ENCODE measurements at regions not wholly inside any gene's neighbourhood (a gene's known extent, or its start where the extent isn't known, plus 50 kb on each side); places are given as distances from the start of the nearest gene placed in this dataset.

DNA sequence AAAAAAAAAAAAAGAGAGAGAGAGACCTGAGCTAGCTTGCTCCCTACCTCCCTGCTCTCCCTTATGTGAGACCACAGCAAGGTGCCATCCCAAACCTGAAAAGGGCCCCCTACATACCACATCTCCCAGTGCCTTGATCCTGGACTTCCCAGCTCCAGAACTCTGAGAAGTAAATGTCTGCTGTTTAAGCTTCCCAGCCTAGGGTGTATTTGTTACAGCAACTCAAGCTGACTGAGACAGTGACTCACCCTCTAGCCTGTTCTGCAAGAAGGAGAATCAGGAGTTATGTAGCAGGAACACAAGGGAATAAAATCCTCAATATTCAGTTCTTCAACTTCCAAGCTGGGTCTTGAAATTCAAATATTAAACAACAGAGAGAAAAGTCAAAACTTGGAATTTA is 52.1 kb upstream of the TMEM72 start:
- H3K27ac Mint-ChIP-seq: no peak overlapping the region
- no peak overlapping the region for H3K4me2 ChIP-seq (replicated peaks; ENCODE audit: low read depth, low read length, poor library complexity, severe bottlenecking)
- H3K4me1 ChIP-seq (ENCODE audit: control insufficient read depth in 2 of 2, insufficient read depth in 2 of 2, low read length in 2 of 2): peaks cover under 1 to 2% of the 10 kb centered on the region in 2 donors
- no peak overlapping the region for H2AFZ ChIP-seq (ENCODE audit: insufficient read depth, low read depth, low read length, poor library complexity, severe bottlenecking)
- H3K9ac ChIP-seq (ENCODE audit: low read length): no peak overlapping the region
- H3K36me3 ChIP-seq (replicated peaks in 1 of 2; ENCODE audit: control extremely low read depth in 1 of 2, control insufficient read depth in 1 of 2, extremely low read depth in 1 of 2, insufficient read depth in 2 of 2, low read length in 1 of 2): no peaks in the 10 kb centered on the region
- ChIA-PET POLR2A (no interaction called here), CTCF (interaction anchor here (0.7 to 2.0 kb wide), 5 partner anchors 11 to 472 kb away, joined by 3 to 11 read pairs (median 3); no protein-coding TSS in a partner anchor)
- intact Hi-C loops (cut with micrococcal nuclease): no loop called here
- H3K27ac ChIP-seq (ENCODE audit: low read length in 2 of 2): no peak overlapping the region
- peaks cover 29% of the 10 kb centered on the region for H3K27me3 Mint-ChIP-seq
- no peak for DNase-seq
- H3K4me3 ChIP-seq (ENCODE audit: control extremely low read depth in 1 of 5, extremely low read depth in 1 of 5, insufficient read depth in 1 of 5, low read depth in 2 of 5, low read length in 4 of 5): no peak overlapping the region
- no peak for ATAC-seq (ENCODE audit: low read depth)
- no peaks in the 10 kb centered on the region for H3K79me2 ChIP-seq (ENCODE audit: control insufficient read depth, insufficient read depth, low read length)
- H4K20me1 ChIP-seq (ENCODE audit: control insufficient read depth, insufficient read depth, low read length, poor library complexity, severe bottlenecking): no peaks in the 10 kb centered on the region
- TF ChIP-seq, protein P1, sequence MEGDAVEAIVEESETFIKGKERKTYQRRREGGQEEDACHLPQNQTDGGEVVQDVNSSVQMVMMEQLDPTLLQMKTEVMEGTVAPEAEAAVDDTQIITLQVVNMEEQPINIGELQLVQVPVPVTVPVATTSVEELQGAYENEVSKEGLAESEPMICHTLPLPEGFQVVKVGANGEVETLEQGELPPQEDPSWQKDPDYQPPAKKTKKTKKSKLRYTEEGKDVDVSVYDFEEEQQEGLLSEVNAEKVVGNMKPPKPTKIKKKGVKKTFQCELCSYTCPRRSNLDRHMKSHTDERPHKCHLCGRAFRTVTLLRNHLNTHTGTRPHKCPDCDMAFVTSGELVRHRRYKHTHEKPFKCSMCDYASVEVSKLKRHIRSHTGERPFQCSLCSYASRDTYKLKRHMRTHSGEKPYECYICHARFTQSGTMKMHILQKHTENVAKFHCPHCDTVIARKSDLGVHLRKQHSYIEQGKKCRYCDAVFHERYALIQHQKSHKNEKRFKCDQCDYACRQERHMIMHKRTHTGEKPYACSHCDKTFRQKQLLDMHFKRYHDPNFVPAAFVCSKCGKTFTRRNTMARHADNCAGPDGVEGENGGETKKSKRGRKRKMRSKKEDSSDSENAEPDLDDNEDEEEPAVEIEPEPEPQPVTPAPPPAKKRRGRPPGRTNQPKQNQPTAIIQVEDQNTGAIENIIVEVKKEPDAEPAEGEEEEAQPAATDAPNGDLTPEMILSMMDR (IDR thresholded peaks at IDR 0.05): no peak
- no peak for TF ChIP-seq EZH2 (IDR thresholded peaks at IDR 0.05; ENCODE audit: borderline replicate concordance, insufficient read depth, low read depth, low read length, poor library complexity, severe bottlenecking)
- peaks cover 4% of the 10 kb centered on the region for H3K4me1 Mint-ChIP-seq
- H3K4me3 Mint-ChIP-seq: no peak overlapping the region
- H3K27me3 ChIP-seq (replicated peaks in 1 of 4; ENCODE audit: control extremely low read depth in 1 of 4, control insufficient read depth in 3 of 4, insufficient read depth in 4 of 4, low read length in 3 of 4): peaks cover 0 to 17% (median 3%) of the 10 kb centered on the region in 4 experiments
- H3K9me3 ChIP-seq (ENCODE audit: control extremely low read depth in 1 of 3, control insufficient read depth in 2 of 3, insufficient read depth in 1 of 3, low read length in 2 of 3): no peaks in the 10 kb centered on the region
- H3K9me3 Mint-ChIP-seq (ENCODE audit: insufficient read depth): no peaks in the 10 kb centered on the region

DNA sequence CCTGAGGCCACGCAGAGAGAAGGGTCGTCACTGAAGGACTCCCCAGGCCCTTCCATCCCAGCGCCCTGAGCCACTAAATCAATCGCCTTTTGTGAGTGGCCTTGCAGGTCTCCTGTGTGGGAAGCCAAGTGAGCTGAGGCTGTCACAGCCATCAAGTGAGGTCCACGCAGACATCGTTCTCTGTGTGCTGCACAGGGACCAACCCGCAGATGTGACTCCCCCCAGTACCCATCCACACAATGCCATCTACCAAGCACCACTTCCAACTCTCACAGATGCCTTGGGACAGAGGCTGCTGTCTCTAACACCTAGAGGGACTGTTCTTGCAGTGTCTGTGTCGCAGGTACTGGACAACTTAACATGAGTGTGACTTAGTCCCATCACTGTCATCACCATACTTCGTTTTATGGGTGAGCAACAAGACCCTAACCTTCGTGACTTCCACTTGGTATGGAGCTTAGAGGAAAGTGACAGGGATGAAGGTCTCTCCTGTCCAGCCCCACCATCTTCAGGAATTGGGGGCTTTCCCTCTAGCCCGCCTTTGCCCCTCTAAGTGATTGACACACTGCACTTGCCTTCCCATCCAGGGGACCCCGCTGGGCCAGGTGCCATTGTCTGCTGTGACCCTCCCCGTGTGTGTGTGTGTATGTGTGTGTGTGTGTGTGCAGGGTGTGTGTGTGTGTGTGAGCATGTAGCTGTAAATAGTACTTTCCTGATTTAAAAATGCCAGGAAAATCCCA is 51.4 kb upstream of the TMEM72 start:
- no peak overlapping the region for H3K27ac ChIP-seq (ENCODE audit: low read length in 2 of 2)
- ATAC-seq (ENCODE audit: low read depth) (no peak), DNase-seq (no peak)
- H3K27me3 ChIP-seq (replicated peaks in 1 of 4; ENCODE audit: control extremely low read depth in 1 of 4, control insufficient read depth in 3 of 4, insufficient read depth in 4 of 4, low read length in 3 of 4): peaks cover 0 to 24% (median 3%) of the 10 kb centered on the region in 4 experiments
- Mint-ChIP-seq H3K27me3 (peaks cover 36% of the 10 kb centered on the region), H3K27ac (no peak overlapping the region), H3K4me1 (peaks cover 11% of the 10 kb centered on the region), H3K9me3 (ENCODE audit: insufficient read depth) (no peaks in the 10 kb centered on the region), H3K4me3 (no peak overlapping the region)
- H3K4me2 ChIP-seq (replicated peaks; ENCODE audit: low read depth, low read length, poor library complexity, severe bottlenecking): no peak overlapping the region
- no peak overlapping the region for H3K4me3 ChIP-seq (ENCODE audit: control extremely low read depth in 1 of 5, extremely low read depth in 1 of 5, insufficient read depth in 1 of 5, low read depth in 2 of 5, low read length in 4 of 5)
- H3K4me1 ChIP-seq (ENCODE audit: control insufficient read depth in 2 of 2, insufficient read depth in 2 of 2, low read length in 2 of 2): peaks cover 8% of the 10 kb centered on the region in 2 donors
- TF ChIP-seq, protein P1 (IDR thresholded peaks at IDR 0.05): no peak
- TF ChIP-seq EZH2 (IDR thresholded peaks at IDR 0.05; ENCODE audit: borderline replicate concordance, insufficient read depth, low read depth, low read length, poor library complexity, severe bottlenecking): no peak
- no peaks in the 10 kb centered on the region for H3K36me3 ChIP-seq (replicated peaks in 1 of 2; ENCODE audit: control extremely low read depth in 1 of 2, control insufficient read depth in 1 of 2, extremely low read depth in 1 of 2, insufficient read depth in 2 of 2, low read length in 1 of 2)
- H4K20me1 ChIP-seq (ENCODE audit: control insufficient read depth, insufficient read depth, low read length, poor library complexity, severe bottlenecking): no peaks in the 10 kb centered on the region
- no peaks in the 10 kb centered on the region for H3K9me3 ChIP-seq (ENCODE audit: control extremely low read depth in 1 of 3, control insufficient read depth in 2 of 3, insufficient read depth in 1 of 3, low read length in 2 of 3)
- no peaks in the 10 kb centered on the region for H3K79me2 ChIP-seq (ENCODE audit: control insufficient read depth, insufficient read depth, low read length)
- ChIA-PET POLR2A (no interaction called here), CTCF (interaction anchor here (1.5 to 2.0 kb wide), 4 partner anchors 12 to 1173 kb away, joined by 3 to 11 read pairs (median 6); no protein-coding TSS in a partner anchor)
- intact Hi-C loops (cut with micrococcal nuclease): no loop called here
- no peak overlapping the region for H3K9ac ChIP-seq (ENCODE audit: low read length)
- no peak overlapping the region for H2AFZ ChIP-seq (ENCODE audit: insufficient read depth, low read depth, low read length, poor library complexity, severe bottlenecking)
- 100% methylated on average over 7 of the region's 13 CpGs for WGBS (ENCODE audit: insufficient coverage)

Measured in B cell (primary cell).